Fibroblast of peridontal ligament (primary cell): ENCODE measurements at regions not wholly inside any gene's neighbourhood (a gene's known extent, or its start where the extent isn't known, plus 50 kb on each side); places are given as distances from the start of the nearest gene placed in this dataset.
"Not testable (repeated sequence)": the region's sequence is repeated elsewhere in the genome, so short reads cannot be mapped to it uniquely, and the experiment has no call there.

ENCODE experiments used
- DNase-seq: peaks from one replicate; pipeline ENCODE4 v3.0.0-alpha.2; 2010; ENCODE audit errors: extremely low read depth

DNA sequence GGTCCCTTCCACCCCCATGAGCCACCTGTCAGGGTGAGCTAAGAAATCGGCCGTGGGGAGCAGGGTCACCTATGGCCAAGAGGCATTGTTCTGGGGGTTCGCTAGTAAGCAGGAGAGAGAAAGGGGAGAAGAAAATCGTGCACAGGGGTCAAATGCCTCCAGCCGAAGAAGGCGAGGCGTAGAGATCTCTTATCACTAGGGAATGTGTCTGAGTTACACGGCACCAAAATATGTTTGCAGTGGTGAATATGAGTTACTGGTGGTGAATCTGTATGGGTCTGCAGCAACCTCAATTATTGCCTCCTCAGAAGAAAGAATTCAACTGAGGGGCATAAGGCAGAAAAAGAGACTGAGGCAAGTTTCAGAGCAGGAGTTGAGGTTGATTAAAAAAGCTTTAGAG lies 54.2 kb upstream of the RABGAP1L start:
- DNase-seq: no peak

DNA sequence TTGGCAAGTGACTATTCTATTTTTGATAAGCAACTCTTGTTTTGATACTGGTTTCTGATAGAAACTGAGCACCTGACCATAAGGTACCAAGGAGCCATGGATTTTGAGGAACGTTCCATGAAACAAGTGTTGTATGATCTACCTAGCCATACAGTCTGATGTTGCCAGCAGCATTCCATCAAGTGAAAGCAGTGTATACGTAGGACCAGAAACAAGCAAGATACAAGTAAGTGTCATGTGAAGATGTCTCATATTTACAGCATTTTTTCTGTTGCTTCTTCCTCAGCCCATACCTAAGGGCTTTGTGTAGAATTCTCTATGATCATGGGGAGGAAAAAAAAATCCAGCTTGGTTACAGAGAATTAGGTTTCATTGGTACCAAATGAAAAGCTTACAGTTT lies 55.6 kb upstream of the RABGAP1L start:
- DNase-seq: no peak

DNA sequence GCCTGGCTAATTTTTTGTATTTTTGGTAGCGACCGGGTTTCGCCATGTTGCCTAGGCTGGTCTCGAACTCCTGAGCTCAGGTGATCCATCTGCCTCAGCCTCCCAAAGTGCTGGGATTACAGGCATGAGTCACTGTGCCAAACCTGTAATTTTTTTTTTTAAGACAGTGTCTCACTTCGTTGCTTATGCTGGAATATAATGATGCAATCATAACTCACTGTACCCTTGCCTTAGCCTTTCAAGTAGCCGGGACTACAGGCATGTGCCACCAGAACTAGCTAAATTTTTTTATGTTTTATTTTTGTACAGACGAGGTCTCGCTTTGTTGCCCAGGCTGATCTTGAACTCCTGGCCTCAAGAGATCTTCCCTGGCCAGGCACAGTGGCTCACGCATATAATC lies 57.3 kb upstream of the RABGAP1L start:
- not testable (repeated sequence) for DNase-seq

DNA sequence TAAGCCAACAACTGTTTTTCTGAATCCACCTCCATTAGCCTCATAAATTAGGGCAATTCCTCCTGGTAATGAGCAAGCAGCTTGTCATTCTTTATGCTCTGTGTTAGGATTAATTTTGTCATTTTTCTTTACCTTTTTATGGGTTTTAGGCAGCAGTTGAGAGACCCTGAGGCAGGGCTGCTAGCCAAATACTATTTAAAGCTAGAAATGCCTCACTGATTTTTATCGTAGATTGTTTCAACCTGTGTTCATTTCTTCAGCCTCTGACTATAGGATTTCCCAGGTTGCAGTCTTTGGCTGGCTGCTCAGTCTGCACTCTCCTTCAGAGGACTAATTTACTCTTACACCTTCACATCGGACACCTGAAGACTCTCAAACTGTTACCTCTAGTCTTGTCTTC lies 61.9 kb upstream of the RABGAP1L start:
- no peak for DNase-seq

DNA sequence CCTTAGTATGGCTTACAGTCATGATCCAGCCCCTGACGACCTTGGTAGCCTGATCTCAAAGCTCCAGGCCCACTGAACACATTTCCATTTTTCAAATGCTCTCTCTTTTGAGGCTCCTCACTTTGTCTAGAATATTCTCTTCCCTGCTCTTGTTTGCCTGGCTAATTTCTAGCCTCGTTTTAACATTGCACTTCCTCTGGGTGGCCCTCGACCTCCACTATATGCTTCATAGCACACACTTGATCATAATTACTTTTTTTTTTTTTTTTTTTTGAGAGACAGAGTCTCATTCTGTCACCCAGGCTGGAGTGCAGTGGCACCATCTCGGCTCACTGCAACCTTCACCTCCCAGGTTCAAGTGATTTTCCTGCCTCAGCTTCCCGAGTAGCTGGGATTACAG lies 65.5 kb upstream of the RABGAP1L start:
- DNase-seq: peak; percentile 12

DNA sequence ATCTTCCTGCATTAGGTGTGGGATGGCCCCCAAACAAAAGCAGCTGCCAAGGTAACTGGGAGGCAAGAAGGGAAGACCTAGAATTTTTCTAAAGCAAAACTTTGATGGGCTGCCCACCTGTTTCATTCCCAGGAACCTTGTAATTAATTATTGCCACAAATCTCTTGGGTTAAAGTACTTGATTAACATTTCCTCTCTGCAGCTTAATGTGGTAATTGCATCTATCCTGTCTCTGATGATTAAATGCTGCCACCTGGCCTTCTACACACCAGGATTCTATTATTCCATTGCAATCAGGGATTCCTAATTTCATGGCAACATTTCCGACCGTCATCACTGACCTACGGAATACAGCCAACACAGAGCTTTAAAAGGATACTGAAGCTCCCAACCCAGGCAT lies 68.3 kb upstream of the RC3H1 start:
- no peak for DNase-seq

DNA sequence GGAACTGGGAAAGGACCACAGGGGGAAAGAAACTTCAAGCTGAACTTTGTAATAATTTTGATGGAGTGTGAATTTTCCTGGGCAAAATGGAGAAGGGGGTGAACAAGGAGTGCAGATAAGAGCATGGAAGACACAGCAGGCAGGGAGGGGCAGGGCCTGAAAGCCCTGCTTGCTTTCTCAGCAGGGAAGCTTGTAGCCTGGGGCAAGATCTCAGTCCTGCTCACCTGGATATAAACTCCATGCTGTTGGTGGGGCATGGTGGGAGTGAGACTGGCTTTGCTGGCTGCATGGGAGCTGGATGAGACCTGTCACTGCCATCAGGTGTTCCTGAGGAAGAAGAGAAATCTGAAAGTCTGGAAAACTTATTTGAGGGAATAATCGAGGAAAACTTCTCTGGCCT lies 58.7 kb upstream of the RC3H1 start:
- no peak for DNase-seq

DNA sequence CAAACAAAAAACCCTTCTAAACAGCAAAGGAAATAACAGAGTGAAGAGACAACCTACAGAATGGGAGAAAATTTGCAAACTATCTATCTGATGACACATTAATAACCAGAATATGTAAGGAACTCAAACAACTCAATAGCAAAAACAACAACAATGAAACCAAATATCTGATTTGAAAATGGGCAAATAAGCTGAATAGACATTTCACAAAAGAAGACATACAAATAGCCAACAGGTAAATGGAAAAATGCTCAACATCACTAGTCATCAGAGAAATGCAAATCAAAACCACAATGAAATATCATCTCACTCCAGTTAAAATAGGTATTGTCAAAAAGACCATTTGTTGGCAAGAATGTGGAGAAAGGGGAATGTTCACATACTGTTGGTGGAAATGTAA lies 57.6 kb upstream of the RC3H1 start:
- no peak for DNase-seq

DNA sequence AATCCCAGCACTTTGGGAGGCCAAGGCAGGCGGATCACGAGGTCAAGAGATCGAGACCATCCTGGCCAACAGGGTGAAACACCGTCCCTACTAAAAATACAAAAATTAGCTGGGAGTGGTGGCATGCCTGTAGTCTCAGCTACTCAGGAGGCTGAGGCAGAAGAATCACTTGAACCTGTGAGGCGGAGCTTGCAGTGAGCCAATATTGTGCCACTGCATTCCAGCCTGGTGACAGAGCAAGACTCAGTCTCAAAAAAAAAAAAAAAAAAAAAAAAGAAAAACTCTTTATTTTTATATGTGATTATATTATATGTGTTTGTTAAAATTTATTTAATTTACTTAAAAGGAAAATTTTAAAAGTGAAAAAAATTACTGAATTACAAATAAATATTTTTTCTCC lies 56.8 kb upstream of the RC3H1 start:
- DNase-seq: not testable (repeated sequence)

DNA sequence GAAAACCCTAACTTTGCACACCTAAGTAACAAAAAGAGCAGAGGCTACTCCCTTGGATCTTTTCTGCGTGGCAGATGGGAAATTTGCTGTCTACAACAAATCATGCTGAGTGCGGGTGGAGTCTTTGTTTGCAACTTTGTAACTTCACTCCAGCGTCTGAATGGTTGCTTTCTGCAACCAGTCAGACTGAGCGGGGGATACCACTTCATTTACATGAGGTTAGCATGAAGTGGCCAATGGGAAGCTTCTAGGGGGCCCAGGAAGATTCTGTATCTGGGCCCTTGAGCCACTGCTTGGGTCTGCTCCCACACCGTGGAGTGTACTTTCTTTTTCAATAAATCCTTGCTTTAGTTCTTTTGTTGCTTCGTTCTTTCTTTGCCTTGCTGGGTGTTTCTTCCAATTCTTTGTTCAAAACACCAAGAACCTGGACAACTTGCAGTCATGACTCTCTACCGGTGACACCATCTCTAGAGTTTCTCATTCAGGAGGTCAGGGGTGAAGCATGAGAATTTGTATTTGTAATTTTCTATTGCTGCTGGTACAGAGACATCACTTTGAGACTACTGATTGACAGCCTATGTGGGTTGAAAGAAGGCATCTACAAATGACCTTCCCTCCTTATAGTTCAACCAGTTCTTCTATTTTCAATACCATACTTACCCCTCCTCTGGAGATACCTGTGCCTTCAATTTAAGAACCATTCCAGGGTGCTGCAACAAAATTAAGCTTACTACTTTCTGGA lies 55.8 kb upstream of the RC3H1 start:
- DNase-seq: peak; percentile 43

DNA sequence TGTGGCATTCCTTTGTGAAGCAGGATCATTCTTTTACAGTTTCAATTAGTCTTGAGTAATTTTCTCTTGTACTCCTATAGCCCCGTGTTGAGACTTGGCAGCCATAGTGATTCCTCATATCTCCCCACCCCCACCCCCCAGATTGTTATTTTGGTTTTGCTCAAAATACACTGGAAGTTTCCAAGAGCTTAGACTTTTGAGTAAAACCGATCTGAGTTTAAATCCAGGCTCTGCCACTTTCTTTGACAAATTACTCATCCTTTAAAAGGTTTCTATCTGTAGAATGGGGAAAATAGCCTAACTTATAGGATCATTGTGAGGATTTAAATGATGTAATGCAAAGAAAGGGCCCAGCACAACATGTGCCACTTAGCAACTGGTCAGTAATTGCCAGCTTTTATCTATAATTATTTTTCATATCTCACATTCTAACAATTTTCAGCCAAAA lies 53.1 kb upstream of the RC3H1 start:
- DNase-seq: no peak

DNA sequence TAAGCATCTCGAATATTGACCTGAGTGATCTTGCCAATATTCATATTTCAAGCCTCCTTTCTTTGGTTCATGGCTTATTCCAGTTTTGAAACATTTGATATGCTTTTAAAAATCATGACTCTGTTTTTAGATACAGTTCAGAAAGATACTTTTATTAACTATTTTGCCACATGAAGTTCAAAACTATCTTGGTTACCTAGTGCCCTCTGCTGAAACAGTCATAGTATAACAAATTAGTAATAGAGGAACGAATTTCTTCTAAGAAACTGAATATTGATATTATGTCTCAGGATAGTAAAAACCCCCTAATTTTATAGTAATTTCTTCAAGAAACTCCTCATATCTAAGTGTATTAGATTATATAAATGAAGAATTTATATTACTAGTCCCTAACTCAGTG lies 52.6 kb upstream of the RC3H1 start:
- DNase-seq: peak; percentile 67

DNA sequence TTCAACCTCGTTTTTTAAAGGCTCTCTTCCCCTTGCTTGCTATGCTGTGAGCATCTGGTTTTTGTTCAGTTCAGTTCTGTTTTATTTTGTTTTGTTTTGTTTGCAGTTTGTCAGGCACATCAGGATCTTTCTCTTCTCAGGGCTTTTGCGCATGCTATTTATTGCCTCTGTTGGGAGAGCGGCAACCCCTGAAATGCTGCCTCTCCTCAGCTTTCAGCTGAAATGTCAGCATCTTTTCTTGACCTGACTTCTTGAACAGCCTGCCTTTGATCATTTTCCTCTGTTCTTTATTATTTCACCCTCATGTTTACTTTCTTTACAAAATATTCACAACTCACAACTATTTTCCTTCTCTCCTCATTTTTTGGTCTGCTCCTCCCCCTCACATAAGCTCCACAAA lies 50.4 kb upstream of the RC3H1 start:
- DNase-seq: peak; percentile 17
